ENCODE measurements at regions not wholly inside any gene's neighbourhood (a gene's known extent, or its start where the extent isn't known, plus 50 kb on each side); places are given as distances from the start of the nearest gene placed in this dataset.

DNA sequence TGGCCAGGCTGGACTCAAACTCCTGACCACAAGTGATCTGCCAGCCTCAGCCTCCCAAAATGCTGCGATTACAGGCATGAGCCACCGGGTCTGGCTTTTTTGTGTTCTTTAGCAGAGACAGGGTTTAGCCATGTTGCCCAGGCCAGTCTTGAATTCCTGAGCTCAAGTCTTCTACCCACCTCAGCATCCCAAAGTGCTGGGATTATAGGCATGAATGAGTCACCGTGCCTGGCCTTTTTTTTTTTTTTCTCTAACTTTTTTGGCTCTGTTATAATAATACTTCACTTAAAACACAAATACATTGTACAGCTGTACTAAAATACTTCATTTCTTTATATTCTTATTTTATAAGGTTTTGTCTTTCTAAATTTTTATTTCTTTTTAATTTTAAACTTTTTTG lies 599.5 kb upstream of the PCDH9 start (continued):
- TF ChIP-seq PRPF4 (IDR thresholded peaks at IDR 0.05; ENCODE audit: insufficient read depth, low read depth, low read length, poor library complexity, severe bottlenecking): no peak
- no peak for TF ChIP-seq KLF10 (CRISPR knock-in tag; IDR thresholded peaks at IDR 0.05)
- TF ChIP-seq STAT5A (IDR thresholded peaks at IDR 0.05; ENCODE audit: borderline replicate concordance, low read length): no peak
- no peak for TF ChIP-seq KDM5B (IDR thresholded peaks at IDR 0.05; ENCODE audit: insufficient replicate concordance, low read depth, low read length)
- no peak for TF ChIP-seq RFX1 (IDR thresholded peaks at IDR 0.05)
- TF ChIP-seq TCF7L2 (IDR thresholded peaks at IDR 0.05; ENCODE audit: low read depth, low read length): no peak
- no peak for TF ChIP-seq TBL1XR1 (IDR thresholded peaks at IDR 0.05; ENCODE audit: low read length in 2 of 2)
- TF ChIP-seq, protein P1, sequence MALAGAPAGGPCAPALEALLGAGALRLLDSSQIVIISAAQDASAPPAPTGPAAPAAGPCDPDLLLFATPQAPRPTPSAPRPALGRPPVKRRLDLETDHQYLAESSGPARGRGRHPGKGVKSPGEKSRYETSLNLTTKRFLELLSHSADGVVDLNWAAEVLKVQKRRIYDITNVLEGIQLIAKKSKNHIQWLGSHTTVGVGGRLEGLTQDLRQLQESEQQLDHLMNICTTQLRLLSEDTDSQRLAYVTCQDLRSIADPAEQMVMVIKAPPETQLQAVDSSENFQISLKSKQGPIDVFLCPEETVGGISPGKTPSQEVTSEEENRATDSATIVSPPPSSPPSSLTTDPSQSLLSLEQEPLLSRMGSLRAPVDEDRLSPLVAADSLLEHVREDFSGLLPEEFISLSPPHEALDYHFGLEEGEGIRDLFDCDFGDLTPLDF (CRISPR knock-in tag; IDR thresholded peaks at IDR 0.05): no peak

- Histone ChIP-seq H3K9ac (ENCODE audit: insufficient read depth in 1 of 2, low read depth in 2 of 2, low read length in 2 of 2) (no peak overlapping the region), H3K27me3 (ENCODE audit: control insufficient read depth in 2 of 2, insufficient read depth in 2 of 2, low read length in 2 of 2) (no peaks in the 10 kb centered on the region), H3K4me2 (ENCODE audit: insufficient read depth, low read length) (no peak overlapping the region), H3K36me3 (ENCODE audit: control insufficient read depth, insufficient read depth, low read length) (no peaks in the 10 kb centered on the region), H3K4me3 (no peak overlapping the region), H4K20me1 (replicated peaks; ENCODE audit: control insufficient read depth, insufficient read depth, low read length) (no peaks in the 10 kb centered on the region), H3K27ac (ENCODE audit: extremely low read depth, low read depth, low read length) (no peak overlapping the region), H2AFZ (ENCODE audit: low read depth, low read length) (no peak overlapping the region), H3K4me1 (replicated peaks in 1 of 2; ENCODE audit: control insufficient read depth in 2 of 2, insufficient read depth in 2 of 2, low read length in 2 of 2) (no peaks in the 10 kb centered on the region), H3K79me2 (ENCODE audit: control insufficient read depth, insufficient read depth, low read length) (no peaks in the 10 kb centered on the region), H3K9me1 (ENCODE audit: control insufficient read depth, insufficient read depth, low read length) (no peaks in the 10 kb centered on the region), H3K9me3 (replicated peaks; ENCODE audit: control insufficient read depth, insufficient read depth, low read depth, low read length) (no peaks in the 10 kb centered on the region; the same call in 1 of the 2 replicates)
- no peak for FAIRE-seq
- ChIA-PET POLR2A (no interaction called here), CTCF (ENCODE audit: low intra/inter-chr PET ratio) (no interaction called here)
- in situ Hi-C loops (cut with MboI) (no loop called here), intact Hi-C loops (cut with micrococcal nuclease) (no loop called here)
- no peak for TF ChIP-seq ATF7 (IDR thresholded peaks at IDR 0.05)
- BruUV-seq (replicated peaks): no TSS peak
- no peak for ATAC-seq
- no peak for DNase-seq (ENCODE audit: extremely low read depth in 1 of 4, low spot score in 3 of 4)
These were observed 597.9 kb upstream of the PCDH9 start for GRCh38 chr13:67827992-67828391.

All from K562 (cell line).